GM18520 (cell line): ENCODE measurements at regions not wholly inside any gene's neighbourhood (a gene's known extent, or its start where the extent isn't known, plus 50 kb on each side); places are given as distances from the start of the nearest gene placed in this dataset.
A peak's percentile ranks its signal among the peaks of the same experiment; 100 is the strongest.
"Not testable (repeated sequence)": the region's sequence is repeated elsewhere in the genome, so short reads cannot be mapped to it uniquely, and the experiment has no call there.

Experiments
- ATAC-seq: cut with Tn5 transposase; IDR thresholded peaks from one replicate; pipeline ENCODE4 v1.9.1; 2021; ENCODE audit not compliant: unreplicated experiment

GRCh38 chr2:12017499-12018157 lies 271.2 kb downstream of the LPIN1 start:
- no peak for ATAC-seq

GRCh38 chr2:12018726-12019125 lies 272.3 kb downstream of the LPIN1 start:
- not testable (repeated sequence) for ATAC-seq

- ATAC-seq: no peak
Observed at GRCh38 chr2:12020833-12021469, 274.5 kb downstream of the LPIN1 start.

- not testable (repeated sequence) for ATAC-seq
Observed at GRCh38 chr2:12024197-12024907, 277.9 kb downstream of the LPIN1 start.

- no peak for ATAC-seq
Observed at GRCh38 chr2:12027136-12027535, 280.7 kb downstream of the LPIN1 start.

- ATAC-seq: no peak
Observed at GRCh38 chr2:12031866-12032265, 285.4 kb downstream of the LPIN1 start.

- peak; percentile 36 for ATAC-seq
Observed at GRCh38 chr2:12032398-12032797, 286.0 kb downstream of the LPIN1 start.

- ATAC-seq: no peak
Observed at GRCh38 chr2:12032975-12033374, 286.5 kb downstream of the LPIN1 start.

- ATAC-seq: no peak
Observed at GRCh38 chr2:12033494-12033893, 287.1 kb downstream of the LPIN1 start.

GRCh38 chr2:12034382-12034781 lies 287.9 kb downstream of the LPIN1 start:
- ATAC-seq: no peak

- no peak for ATAC-seq
Observed at GRCh38 chr2:12035029-12035720, 288.7 kb downstream of the LPIN1 start.

- ATAC-seq: no peak
Observed at GRCh38 chr2:12035956-12036639, 289.7 kb downstream of the LPIN1 start.

- ATAC-seq: no peak
Observed at GRCh38 chr2:12036640-12036983, 290.2 kb downstream of the LPIN1 start.

GRCh38 chr2:12037301-12037700 lies 290.9 kb downstream of the LPIN1 start:
- no peak for ATAC-seq

- ATAC-seq: no peak
Observed at GRCh38 chr2:12041236-12041635, 294.8 kb downstream of the LPIN1 start.

GRCh38 chr2:12043131-12043530 lies 296.7 kb downstream of the LPIN1 start:
- ATAC-seq: no peak

- no peak for ATAC-seq
Observed at GRCh38 chr2:12044857-12045256, 298.4 kb downstream of the LPIN1 start.

- ATAC-seq: peak; percentile 66
Observed at GRCh38 chr2:12045864-12046291, 299.4 kb downstream of the LPIN1 start.

GRCh38 chr2:12046641-12047040 lies 300.2 kb downstream of the LPIN1 start:
- no peak for ATAC-seq

- no peak for ATAC-seq
Observed at GRCh38 chr2:12047761-12048160, 301.3 kb downstream of the LPIN1 start.

GRCh38 chr2:12048550-12048949 lies 302.1 kb downstream of the LPIN1 start:
- ATAC-seq: no peak
